ENCODE measurements at regions not wholly inside any gene's neighbourhood (a gene's known extent, or its start where the extent isn't known, plus 50 kb on each side); places are given as distances from the start of the nearest gene placed in this dataset.
"Not testable (repeated sequence)": the region's sequence is repeated elsewhere in the genome, so short reads cannot be mapped to it uniquely, and the experiment has no call there.

DNA sequence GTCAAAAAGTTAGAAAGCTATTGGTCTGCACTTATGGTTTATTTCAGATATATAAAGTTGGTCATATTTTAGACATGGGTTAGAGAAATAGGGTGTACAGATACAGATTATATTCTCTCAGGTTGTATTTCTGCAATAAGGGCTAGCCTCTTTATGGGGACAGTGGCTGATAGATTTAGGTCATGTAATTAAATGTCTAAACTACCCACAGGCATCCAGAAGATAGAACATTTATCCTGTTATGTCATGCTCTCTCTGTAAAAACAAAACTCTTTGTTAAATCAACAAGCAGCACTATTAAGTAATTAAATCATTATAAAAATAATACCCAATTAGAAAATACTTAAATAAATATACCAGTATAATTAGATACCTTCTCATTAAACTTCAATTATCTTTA, 612.6 kb upstream of the CITED2 start:
- FAIRE-seq: no peak
- DNase-seq (ENCODE audit: low spot score in 2 of 2): no peak

DNA sequence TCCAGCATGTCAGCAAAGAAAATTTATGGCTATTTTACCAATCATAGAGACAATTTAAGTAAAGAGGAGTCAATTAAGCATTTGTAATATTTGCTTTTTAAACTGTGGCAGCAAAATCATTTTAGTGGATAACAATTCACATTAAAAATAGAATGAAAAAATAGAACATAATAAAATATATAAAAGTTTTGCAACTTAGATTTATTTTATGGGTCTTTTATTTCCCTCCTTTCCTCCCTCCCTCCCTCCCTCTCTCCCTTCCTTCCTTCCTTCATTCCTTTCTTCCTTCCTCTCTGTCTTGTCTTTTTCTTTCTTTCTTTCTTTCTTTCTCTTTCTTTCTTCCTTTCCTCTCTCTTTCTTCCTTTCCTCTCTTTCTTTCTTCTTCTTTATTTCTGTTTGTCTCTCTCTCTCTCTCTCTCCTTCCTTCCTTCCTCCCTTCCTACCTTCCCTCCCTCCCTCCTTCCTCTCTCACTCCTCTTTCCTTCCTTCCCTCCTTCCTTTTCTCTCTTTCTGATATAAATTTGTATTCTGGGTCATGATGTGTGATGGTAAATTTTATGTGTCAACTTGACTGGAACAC, 610.9 kb upstream of the CITED2 start:
- no peak for FAIRE-seq
- DNase-seq (ENCODE audit: low spot score in 2 of 2): no peak

DNA sequence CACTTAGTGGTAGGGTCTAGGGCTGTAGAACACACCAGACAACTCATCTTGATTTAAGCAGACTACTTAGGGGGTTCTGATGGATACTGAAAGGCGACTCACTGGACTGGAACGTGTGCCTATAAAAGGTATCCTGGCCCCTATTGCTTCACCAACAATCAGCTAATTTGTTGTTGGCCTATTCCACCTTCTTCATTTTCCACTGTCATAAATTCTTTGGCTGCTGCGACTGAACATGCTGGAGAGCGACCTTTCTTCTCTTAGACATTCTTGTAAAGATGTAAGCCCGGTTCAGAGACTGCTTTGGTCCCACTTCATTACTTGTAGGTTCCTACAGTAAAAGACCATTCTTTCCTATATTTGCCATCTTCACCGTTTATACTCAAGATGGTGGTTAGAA, 609.9 kb upstream of the CITED2 start:
- no peak for DNase-seq (ENCODE audit: low spot score in 2 of 2)
- no peak for FAIRE-seq

DNA sequence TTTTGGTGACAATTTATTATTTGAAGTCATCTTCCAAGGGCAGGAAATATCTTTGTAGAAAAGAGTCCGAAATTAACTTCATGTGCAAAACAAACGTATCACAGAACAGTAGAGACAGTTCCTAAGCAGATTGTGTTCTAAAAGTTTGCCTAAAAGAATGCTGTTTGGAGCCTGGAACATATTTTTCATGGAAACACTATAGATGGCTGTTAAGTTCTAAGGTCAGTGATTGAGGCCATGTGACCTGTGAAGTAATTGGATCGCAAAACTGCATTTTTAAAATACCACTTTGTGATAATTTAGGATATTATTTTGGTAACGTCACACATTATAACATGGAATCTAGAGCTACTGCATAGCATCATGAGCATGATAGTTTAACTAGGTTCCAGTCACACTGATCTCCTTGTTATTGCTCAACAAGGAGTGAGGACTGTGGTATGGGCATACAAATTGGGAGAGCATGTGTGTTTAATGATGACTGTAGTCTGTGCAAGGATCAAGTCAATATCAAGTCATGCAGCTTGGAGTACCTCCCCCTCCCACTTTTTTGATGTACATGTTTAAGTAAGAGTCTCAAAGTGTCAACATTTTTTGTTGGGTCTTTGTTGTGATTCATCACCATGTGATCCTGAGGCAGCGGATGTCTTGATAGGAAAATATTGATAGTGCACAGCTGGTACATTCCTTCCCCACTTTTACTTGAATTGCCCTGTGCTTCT, 609.3 kb upstream of the CITED2 start:
- FAIRE-seq (no peak), DNase-seq (ENCODE audit: low spot score in 2 of 2) (no peak)

GRCh38 chr6:139982652-139983295, 608.3 kb upstream of the CITED2 start:
- DNase-seq (ENCODE audit: low spot score in 2 of 2): no peak
- no peak for FAIRE-seq

- no peak for DNase-seq (ENCODE audit: low spot score in 2 of 2)
Observed at GRCh38 chr6:139982195-139982594, 607.7 kb upstream of the CITED2 start.

GRCh38 chr6:139981768-139982181, 607.3 kb upstream of the CITED2 start:
- no peak for DNase-seq (ENCODE audit: low spot score in 2 of 2)
- FAIRE-seq: no peak

More at GRCh38 chr6:139982195-139982594, 607.7 kb upstream of the CITED2 start:
- FAIRE-seq: no peak

DNA sequence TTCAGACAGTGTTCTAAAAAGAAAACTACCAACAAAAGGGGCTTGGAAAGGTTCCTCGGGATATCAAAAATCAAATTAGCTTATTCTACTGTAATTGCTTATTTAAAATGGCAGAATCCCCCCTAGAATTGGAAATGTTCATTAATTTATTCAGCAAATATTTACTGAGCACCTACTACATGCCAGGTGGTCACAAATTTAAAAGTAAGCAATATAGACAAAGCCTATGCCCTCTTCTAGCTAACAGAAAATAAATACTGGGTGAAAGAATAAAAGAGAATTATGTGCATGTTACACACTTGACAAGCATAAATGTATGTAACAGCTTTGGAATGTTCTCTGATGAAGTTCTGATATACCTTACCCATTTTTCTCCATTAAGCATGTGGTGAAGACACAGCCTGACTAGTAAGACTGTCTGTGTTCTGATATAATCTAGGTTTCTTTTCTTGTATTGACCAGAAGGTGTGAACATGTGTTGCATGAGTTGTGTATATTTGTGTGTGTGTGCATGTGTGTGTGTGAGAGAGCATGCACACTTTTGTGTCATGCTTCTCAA, 606.7 kb upstream of the CITED2 start:
- DNase-seq (ENCODE audit: low spot score in 2 of 2) (no peak), FAIRE-seq (no peak)

DNA sequence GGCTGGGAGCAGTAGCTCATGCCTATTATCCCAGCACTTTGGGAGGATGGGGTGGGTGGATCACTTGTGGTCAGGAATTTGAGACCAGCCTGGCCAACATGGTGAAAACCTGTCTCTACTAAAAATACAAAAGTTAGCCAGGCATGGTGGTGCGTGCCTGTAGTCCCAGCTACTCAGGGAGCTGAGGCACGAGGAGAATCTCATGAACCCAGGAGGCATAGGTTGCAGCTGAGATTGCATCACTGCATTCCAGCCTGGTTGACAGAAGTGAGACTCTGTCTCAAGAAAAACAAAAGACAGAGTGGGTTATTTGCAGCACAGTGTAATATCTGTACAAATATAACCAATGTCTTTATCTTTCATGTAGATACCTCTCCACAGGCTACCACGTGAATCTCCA, 606.2 kb upstream of the CITED2 start:
- not testable (repeated sequence) for FAIRE-seq; DNase-seq (ENCODE audit: low spot score in 2 of 2)

DNA sequence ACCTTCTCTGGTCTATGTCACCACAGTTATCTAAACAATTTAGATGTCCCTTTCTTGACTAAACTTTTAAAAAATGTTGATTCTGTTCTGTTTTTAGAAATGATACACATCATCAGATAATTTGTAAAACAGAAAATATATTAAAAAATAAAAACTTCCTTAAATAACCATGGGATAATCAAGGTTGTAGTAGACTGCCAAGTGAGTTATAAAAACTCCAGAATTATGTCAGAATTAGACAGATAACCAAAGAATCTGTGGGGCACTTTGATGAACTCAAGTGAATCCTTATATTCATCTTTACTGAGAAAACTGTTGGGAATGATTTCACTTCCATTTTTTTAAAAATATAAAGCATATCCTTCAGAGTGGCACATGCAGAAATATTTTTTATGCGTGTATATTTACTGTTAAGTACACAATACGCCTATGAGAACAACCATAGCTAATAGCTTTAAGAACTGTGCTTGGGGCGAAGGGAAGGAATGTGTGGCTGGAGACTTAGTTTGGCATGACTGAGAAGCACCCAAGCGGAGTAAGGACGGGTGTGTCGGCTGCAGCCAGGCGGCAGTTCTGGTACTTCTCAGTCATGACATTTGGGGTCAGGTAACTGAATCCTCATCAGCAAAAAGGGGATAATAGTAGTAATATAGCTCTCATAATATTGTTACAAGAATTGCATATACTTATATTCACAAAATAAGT, 604.7 kb upstream of the CITED2 start:
- no peak for DNase-seq (ENCODE audit: low spot score in 2 of 2)
- FAIRE-seq: no peak

DNA sequence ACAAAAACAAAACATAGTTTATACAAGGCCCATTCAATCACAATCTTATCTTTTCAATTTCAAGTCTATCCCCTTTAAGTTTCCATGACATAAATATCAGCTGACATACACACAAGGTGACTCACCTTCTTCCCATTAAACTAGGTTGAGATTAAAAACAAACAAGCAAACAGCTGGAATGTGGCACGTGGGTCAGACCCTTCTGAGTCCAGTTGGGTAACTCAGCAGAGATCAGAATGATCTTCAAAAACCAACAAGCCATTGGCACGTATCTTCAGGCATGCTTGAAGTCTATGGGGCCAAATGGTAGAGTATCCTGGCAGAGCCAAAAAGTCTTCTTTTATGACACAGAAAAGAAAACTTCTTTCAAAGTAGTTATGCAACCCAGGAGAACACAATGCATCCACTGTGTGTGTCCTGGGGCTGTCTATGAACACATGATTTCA, 603.5 kb upstream of the CITED2 start:
- no peak for FAIRE-seq
- DNase-seq (ENCODE audit: low spot score in 2 of 2): no peak

- FAIRE-seq (no peak), DNase-seq (ENCODE audit: low spot score in 2 of 2) (no peak)
Observed at GRCh38 chr6:139973669-139974344, 599.4 kb upstream of the CITED2 start.

DNA sequence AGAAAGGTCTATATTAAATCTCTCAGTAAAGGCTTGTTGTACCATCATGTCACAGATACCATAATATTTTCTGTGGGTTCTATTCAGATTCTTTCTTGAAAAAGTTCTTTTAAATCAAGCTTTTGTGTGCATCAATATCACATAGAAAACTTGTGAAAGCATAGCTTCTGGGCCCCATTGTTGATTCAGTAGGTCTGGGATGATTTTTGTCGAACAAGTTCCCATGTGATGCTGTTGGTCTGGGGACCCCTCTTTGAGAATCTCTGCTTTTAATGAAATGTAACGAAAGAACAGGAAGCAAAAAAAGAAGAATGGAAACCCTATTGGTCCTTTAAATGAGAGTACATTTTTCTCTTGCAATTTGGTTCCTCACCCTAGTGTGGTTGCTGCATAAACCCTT, 597.7 kb upstream of the CITED2 start:
- FAIRE-seq (no peak), DNase-seq (ENCODE audit: low spot score in 2 of 2) (no peak)

DNA sequence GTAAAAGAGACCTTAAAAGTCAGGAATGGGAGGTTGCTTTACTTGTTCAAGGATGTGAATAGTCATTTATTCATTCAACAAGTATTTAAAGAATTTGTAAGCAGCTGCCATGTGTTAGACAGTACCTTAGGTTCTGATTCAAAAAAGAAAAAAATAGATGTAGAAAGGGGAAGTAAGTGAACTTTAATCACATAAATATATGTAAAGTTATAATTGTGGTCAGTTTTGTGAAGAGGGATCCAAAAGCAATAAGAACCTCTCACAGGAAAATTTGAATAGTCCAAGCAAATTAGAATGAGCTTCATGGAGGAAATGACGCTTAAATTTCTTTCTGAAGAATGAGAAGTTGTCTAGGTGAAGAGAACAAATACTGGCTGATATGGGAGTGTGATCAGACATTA, 596.1 kb upstream of the CITED2 start:
- FAIRE-seq (no peak), DNase-seq (ENCODE audit: low spot score in 2 of 2) (no peak)

GRCh38 chr6:139967497-139967896, 593.0 kb upstream of the CITED2 start:
- FAIRE-seq: no peak

GRCh38 chr6:139965393-139965792, 590.9 kb upstream of the CITED2 start:
- FAIRE-seq: no peak
- no peak for DNase-seq (ENCODE audit: low spot score in 2 of 2)

More at GRCh38 chr6:139967497-139967896, 593.0 kb upstream of the CITED2 start:
- DNase-seq (ENCODE audit: low spot score in 2 of 2): no peak

DNA sequence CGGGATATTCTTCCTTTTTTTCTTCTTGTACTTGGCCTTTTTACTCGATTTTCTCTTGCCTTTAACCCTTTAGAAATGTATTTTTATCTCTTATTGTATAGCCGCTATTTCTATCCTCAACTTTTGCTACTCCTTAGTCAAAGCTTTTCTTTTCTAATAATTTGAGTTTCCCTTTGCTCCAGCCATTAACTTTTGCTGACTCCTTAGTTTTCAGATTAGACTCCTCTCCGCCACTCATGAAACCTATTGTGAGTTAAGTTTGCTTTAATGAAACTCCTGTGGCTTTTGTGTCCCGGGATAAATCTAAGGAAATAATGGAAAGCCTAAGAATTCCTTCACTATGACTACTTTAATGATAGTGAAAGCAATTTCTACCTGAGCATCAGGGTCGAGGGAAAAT, 590.3 kb upstream of the CITED2 start:
- DNase-seq (ENCODE audit: low spot score in 2 of 2) (no peak), FAIRE-seq (no peak)

DNA sequence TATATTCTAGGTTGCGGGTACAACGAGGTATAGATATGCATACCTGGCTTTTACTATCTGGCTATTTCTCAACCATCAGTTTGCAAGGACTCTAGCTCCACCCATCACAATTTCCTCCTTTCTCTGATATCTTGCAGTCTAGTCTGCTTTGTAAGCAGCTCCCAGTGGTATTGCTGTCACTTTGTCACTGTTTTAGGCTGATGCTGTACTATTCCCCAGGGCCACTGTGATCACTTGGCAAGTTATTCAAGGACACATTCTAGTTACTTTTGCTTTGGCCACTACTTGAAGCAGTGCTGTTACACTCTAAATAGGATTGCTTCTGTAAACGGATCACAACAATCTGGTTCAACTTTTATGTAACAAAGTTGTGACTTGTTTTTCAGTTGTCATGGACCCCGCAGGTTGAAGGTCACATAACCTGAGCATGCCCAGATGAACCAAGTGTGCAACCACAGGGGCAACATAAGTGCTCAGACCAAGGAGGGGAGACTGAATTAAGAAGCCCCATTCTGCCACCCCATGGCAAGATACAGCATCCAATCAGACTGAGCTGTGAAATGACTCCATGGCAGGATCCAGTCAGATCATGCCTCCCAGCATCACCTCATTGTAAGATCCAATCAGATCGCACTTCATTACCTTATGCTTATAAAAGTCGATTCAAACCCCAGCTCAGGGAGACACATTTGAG, 588.4 kb upstream of the CITED2 start:
- no peak for FAIRE-seq
- DNase-seq (ENCODE audit: low spot score in 2 of 2): no peak

- DNase-seq (ENCODE audit: low spot score in 2 of 2): no peak
- FAIRE-seq: no peak
Observed at GRCh38 chr6:139961190-139961589, 586.7 kb upstream of the CITED2 start.

GRCh38 chr6:139960671-139961070, 586.2 kb upstream of the CITED2 start:
- FAIRE-seq (no peak), DNase-seq (ENCODE audit: low spot score in 2 of 2) (no peak)

Data from frontal cortex (tissue), 3 donors.